ENCODE measurements at regions not wholly inside any gene's neighbourhood (a gene's known extent, or its start where the extent isn't known, plus 50 kb on each side); places are given as distances from the start of the nearest gene placed in this dataset.

GRCh38 chr17:13947499-13947898 lies 121.8 kb upstream of the COX10 start:
- TF ChIP-seq POLR2AphosphoS5 (IDR thresholded peaks at IDR 0.05; ENCODE audit: low read depth, low read length) (no peak), POLR2A (IDR thresholded peaks at IDR 0.05; ENCODE audit: low read depth, low read length) (no peak)
